HL-60 (cell line): ENCODE measurements at regions not wholly inside any gene's neighbourhood (a gene's known extent, or its start where the extent isn't known, plus 50 kb on each side); places are given as distances from the start of the nearest gene placed in this dataset.

Source experiments
- DNase-seq, 2 experiments: peaks; one replicate each; pipeline ENCODE4 v3.0.0-alpha.2; 2010 to 2020; ENCODE audit warnings: low read depth in 1 of 2, low spot score in 1 of 2
- H3K27ac ChIP-seq: fragments of 250-450 bp; sonication (Bioruptor Pico); replicated peaks from 2 replicates; pipeline ENCODE4 v1.5.1; 2020; ENCODE audit warnings: mild to moderate bottlenecking, moderate library complexity
- H3K27me3 ChIP-seq: fragments of 250-450 bp; sonication (Bioruptor Pico); 2 replicates; pipeline ENCODE4 v1.5.1; 2021; ENCODE audit warnings: mild to moderate bottlenecking, moderate library complexity; ENCODE audit not compliant: insufficient read depth, poor library complexity, severe bottlenecking
- H3K4me3 ChIP-seq: replicated peaks from 2 replicates; pipeline ENCODE4 v1.5.1; 2011; ENCODE audit warnings: mild to moderate bottlenecking, control low read depth, low read length; ENCODE audit not compliant: insufficient read depth
- GABPA ChIP-seq: IDR thresholded peaks from 2 replicates; pipeline ENCODE4 v1.6.1; 2012; ENCODE audit warnings: low read depth
- POLR2AphosphoS5 ChIP-seq: IDR thresholded peaks from 2 replicates; pipeline ENCODE4 v1.6.1; 2012; ENCODE audit warnings: low read depth
- SPI1 ChIP-seq: IDR thresholded peaks from 2 replicates; pipeline ENCODE4 v1.6.1; 2012; ENCODE audit warnings: low read depth, mild to moderate bottlenecking, borderline replicate concordance
- TF ChIP-seq, protein P1 (sequence below): IDR thresholded peaks from 2 replicates; pipeline ENCODE4 v1.6.1; 2012; ENCODE audit warnings: low read depth; ENCODE audit not compliant: insufficient replicate concordance
- TF ChIP-seq, protein P2 (sequence below): IDR thresholded peaks from one replicate; pipeline ENCODE4 v1.5.1; 2011; ENCODE audit warnings: low read length, control low read depth, inconsistent platforms; ENCODE audit not compliant: insufficient read depth

DNA sequence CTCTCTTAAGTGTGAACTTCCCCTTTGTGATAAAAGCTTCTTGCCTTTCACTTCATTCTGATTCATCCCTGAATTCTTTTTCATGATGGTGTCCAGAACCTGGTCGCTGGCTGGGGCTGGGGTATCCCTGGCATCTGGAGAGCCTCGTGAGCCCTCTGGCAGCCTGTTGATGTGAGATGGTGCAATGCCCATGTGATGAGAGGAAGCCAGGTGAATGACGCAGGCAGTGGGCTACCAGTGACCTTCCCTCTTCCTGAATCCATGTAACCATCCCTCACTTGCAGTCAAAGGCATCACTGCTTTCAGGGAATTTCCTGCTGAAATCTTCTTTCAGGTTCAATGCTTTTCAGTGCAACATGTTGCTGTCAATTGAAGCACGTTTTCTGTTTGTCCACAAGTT is 158.6 kb upstream of the SLC10A2 start:
- H3K27ac ChIP-seq: no peak overlapping the region
- TF ChIP-seq, protein P1, sequence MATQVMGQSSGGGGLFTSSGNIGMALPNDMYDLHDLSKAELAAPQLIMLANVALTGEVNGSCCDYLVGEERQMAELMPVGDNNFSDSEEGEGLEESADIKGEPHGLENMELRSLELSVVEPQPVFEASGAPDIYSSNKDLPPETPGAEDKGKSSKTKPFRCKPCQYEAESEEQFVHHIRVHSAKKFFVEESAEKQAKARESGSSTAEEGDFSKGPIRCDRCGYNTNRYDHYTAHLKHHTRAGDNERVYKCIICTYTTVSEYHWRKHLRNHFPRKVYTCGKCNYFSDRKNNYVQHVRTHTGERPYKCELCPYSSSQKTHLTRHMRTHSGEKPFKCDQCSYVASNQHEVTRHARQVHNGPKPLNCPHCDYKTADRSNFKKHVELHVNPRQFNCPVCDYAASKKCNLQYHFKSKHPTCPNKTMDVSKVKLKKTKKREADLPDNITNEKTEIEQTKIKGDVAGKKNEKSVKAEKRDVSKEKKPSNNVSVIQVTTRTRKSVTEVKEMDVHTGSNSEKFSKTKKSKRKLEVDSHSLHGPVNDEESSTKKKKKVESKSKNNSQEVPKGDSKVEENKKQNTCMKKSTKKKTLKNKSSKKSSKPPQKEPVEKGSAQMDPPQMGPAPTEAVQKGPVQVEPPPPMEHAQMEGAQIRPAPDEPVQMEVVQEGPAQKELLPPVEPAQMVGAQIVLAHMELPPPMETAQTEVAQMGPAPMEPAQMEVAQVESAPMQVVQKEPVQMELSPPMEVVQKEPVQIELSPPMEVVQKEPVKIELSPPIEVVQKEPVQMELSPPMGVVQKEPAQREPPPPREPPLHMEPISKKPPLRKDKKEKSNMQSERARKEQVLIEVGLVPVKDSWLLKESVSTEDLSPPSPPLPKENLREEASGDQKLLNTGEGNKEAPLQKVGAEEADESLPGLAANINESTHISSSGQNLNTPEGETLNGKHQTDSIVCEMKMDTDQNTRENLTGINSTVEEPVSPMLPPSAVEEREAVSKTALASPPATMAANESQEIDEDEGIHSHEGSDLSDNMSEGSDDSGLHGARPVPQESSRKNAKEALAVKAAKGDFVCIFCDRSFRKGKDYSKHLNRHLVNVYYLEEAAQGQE: no peak
- TF ChIP-seq, protein P2, sequence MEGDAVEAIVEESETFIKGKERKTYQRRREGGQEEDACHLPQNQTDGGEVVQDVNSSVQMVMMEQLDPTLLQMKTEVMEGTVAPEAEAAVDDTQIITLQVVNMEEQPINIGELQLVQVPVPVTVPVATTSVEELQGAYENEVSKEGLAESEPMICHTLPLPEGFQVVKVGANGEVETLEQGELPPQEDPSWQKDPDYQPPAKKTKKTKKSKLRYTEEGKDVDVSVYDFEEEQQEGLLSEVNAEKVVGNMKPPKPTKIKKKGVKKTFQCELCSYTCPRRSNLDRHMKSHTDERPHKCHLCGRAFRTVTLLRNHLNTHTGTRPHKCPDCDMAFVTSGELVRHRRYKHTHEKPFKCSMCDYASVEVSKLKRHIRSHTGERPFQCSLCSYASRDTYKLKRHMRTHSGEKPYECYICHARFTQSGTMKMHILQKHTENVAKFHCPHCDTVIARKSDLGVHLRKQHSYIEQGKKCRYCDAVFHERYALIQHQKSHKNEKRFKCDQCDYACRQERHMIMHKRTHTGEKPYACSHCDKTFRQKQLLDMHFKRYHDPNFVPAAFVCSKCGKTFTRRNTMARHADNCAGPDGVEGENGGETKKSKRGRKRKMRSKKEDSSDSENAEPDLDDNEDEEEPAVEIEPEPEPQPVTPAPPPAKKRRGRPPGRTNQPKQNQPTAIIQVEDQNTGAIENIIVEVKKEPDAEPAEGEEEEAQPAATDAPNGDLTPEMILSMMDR: no peak
- TF ChIP-seq GABPA (no peak), SPI1 (no peak), POLR2AphosphoS5 (no peak)
- DNase-seq: no peak
- peaks cover 5% of the 10 kb centered on the region for H3K27me3 ChIP-seq
- no peak overlapping the region for H3K4me3 ChIP-seq

DNA sequence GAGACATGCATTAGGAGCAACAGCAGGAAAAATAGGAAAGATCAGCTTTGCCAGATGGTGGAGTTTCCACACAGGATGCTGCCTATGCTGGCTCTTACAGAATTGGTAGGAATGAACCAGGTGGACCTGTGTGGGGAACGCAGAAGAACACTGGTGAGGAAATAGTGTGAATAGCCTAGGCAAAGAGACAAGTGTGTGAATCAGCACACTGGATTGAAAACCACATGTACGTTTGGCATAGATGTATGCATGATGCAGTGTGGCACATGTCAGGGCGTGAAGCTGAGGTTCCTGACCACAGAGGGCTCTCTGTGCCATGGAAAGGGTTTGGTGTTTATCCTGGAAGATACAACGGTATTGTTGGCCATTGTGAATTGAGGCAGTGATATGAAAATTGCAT is 156.5 kb upstream of the SLC10A2 start:
- TF ChIP-seq SPI1 (no peak), POLR2AphosphoS5 (no peak), GABPA (no peak)
- TF ChIP-seq, protein P1: no peak
- TF ChIP-seq, protein P2: no peak
- no peak overlapping the region for H3K27ac ChIP-seq
- H3K4me3 ChIP-seq: no peak overlapping the region
- DNase-seq: no peak
- no peaks in the 10 kb centered on the region for H3K27me3 ChIP-seq

DNA sequence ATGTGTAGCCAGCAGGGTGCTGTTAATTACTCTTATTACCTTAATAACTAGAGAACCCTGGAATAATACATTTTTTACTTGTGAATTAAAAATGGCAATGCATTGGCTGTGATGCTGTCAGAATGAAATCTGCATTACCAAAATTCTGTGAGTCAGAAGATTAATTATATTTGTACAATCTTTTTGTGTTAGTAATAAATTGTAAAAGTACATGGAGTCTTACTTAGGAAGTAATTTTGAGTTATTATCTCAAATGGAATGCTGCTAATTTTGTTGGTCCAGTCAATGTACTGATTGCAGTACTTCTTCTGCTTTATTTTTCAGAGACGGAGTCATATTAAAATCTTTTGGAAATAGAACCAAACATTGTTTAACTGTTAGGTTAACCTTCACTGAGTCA is 152.0 kb upstream of the SLC10A2 start:
- no peak overlapping the region for H3K4me3 ChIP-seq
- peaks cover 2% of the 10 kb centered on the region for H3K27me3 ChIP-seq
- no peak overlapping the region for H3K27ac ChIP-seq
- no peak for DNase-seq
- TF ChIP-seq, protein P2: no peak
- TF ChIP-seq GABPA (no peak), POLR2AphosphoS5 (no peak), SPI1 (no peak)

DNA sequence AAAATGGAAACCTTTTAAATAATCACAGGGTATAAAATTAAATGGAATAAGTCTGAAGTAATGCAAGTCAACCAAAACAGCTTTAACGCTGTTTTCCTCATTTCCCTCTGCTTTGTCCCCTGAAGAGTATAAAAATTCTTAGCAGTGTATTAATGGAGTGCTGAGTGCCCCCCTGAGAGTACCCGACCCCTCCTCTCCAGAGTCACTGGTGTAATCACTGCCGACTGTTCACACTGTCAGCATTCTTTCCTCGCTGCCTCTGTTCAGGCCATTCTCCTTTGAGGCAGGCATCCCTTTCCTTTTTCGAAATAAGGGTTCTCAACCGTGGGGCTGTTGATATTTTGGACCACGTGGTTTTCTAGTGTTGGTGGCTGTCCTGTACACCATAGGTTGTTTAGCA is 146.9 kb upstream of the SLC10A2 start:
- Histone ChIP-seq H3K27ac (no peak overlapping the region), H3K27me3 (peaks cover 2% of the 10 kb centered on the region), H3K4me3 (no peak overlapping the region)
- TF ChIP-seq, protein P1: no peak
- TF ChIP-seq, protein P2: no peak
- TF ChIP-seq GABPA (no peak), POLR2AphosphoS5 (no peak), SPI1 (no peak)
- no peak for DNase-seq
